GM23338 (cell line): ENCODE measurements at regions not wholly inside any gene's neighbourhood (a gene's known extent, or its start where the extent isn't known, plus 50 kb on each side); places are given as distances from the start of the nearest gene placed in this dataset.

Experiments used
- ATAC-seq: fragments of 200-7000 bp; cut with Tn5 transposase; 3 replicates; pipeline ENCODE4 v1.9.1; 2020
- DNase-seq: peaks from one replicate; pipeline ENCODE4 v3.0.0-alpha.2; 2015; ENCODE audit warnings: low spot score
- H2AFZ ChIP-seq: fragments of 200-600 bp; sonication (generic); 2 replicates; pipeline ENCODE4 v1.8.0; 2016; ENCODE audit warnings: antibody characterized with exemption, mild to moderate bottlenecking, moderate library complexity
- H3F3A ChIP-seq: fragments of 200-600 bp; sonication (generic); replicated peaks from 2 replicates; pipeline ENCODE4 v1.8.0; 2017; ENCODE audit warnings: antibody characterized with exemption, mixed run types, low read depth
- H3K27ac ChIP-seq: fragments of 200-600 bp; sonication (generic); 2 replicates; pipeline ENCODE4 v1.6.1; 2016; ENCODE audit warnings: low read depth
- H3K27me3 ChIP-seq: fragments of 200-600 bp; sonication (generic); 2 replicates; pipeline ENCODE4 v1.8.0; 2016; ENCODE audit warnings: mild to moderate bottlenecking, mixed run types, moderate library complexity; ENCODE audit not compliant: insufficient read depth
- H3K36me3 ChIP-seq: fragments of 200-600 bp; sonication (generic); 2 replicates; pipeline ENCODE4 v1.8.0; 2016; ENCODE audit warnings: mild to moderate bottlenecking; ENCODE audit not compliant: insufficient read depth
- H3K4me1 ChIP-seq: fragments of 200-600 bp; sonication (generic); 2 replicates; pipeline ENCODE4 v1.8.0; 2016; ENCODE audit warnings: mild to moderate bottlenecking, moderate library complexity; ENCODE audit not compliant: insufficient read depth
- H3K4me2 ChIP-seq: fragments of 200-600 bp; sonication (generic); 2 replicates; pipeline ENCODE4 v1.7.1; 2017; ENCODE audit warnings: mixed run types
- H3K4me3 ChIP-seq: fragments of 200-600 bp; sonication (generic); 2 replicates; pipeline ENCODE4 v1.6.1; 2016; ENCODE audit warnings: mixed run types
- H3K79me2 ChIP-seq: fragments of 200-600 bp; sonication (generic); replicated peaks from 2 replicates; pipeline ENCODE4 v1.8.0; 2017; ENCODE audit warnings: mild to moderate bottlenecking; ENCODE audit not compliant: insufficient read depth
- H3K9me2 ChIP-seq: fragments of 200-600 bp; sonication (generic); 2 replicates; pipeline ENCODE4 v1.8.0; 2017; ENCODE audit not compliant: insufficient read depth
- H4K20me1 ChIP-seq: fragments of 200-600 bp; sonication (generic); replicated peaks from 2 replicates; pipeline ENCODE4 v1.8.0; 2017; ENCODE audit warnings: mild to moderate bottlenecking; ENCODE audit not compliant: insufficient read depth
- H3K27ac Mint-ChIP-seq: 2 replicates; pipeline ENCODE4 v1.8.0; 2020; ENCODE audit warnings: inconsistent platforms, mild to moderate bottlenecking, moderate library complexity, mixed read lengths
- H3K27me3 Mint-ChIP-seq: 3 replicates; pipeline ENCODE4 v1.8.0; 2022; ENCODE audit warnings: low read depth, mild to moderate bottlenecking, moderate library complexity, mixed read lengths, inconsistent platforms; ENCODE audit not compliant: insufficient read depth, poor library complexity
- H3K36me3 Mint-ChIP-seq: 3 replicates; pipeline ENCODE4 v1.8.0; 2021; ENCODE audit warnings: low read depth, mild to moderate bottlenecking, inconsistent platforms, moderate library complexity, mixed read lengths
- H3K4me1 Mint-ChIP-seq: 3 replicates; pipeline ENCODE4 v1.8.0; 2020; ENCODE audit warnings: mild to moderate bottlenecking, inconsistent platforms, mixed read lengths
- H3K4me3 Mint-ChIP-seq: 3 replicates; pipeline ENCODE4 v1.8.0; 2021; ENCODE audit warnings: moderate library complexity, mild to moderate bottlenecking, inconsistent platforms, mixed read lengths
- H3K9me3 Mint-ChIP-seq: 3 replicates; pipeline ENCODE4 v1.8.0; 2020; ENCODE audit warnings: moderate library complexity, mild to moderate bottlenecking, inconsistent platforms, mixed read lengths
- CREB1 ChIP-seq: fragments of 250-450 bp; sonication (Bioruptor Pico); IDR thresholded peaks from 2 replicates; pipeline ENCODE4 v1.5.0; 2020; ENCODE audit warnings: low read depth, mild to moderate bottlenecking, moderate library complexity
- CTCF ChIP-seq, 2 experiments: fragments of 200-600 bp in 1 of 2; sonication (generic) in 1 of 2; conservative IDR thresholded peaks; 2 replicates each; pipeline versions ENCODE4 v1.5.1 to v1.6.1; 2016 to 2017; ENCODE audit warnings: antibody characterized with exemption in 2 of 2, low read depth in 2 of 2, mild to moderate bottlenecking in 2 of 2, moderate library complexity in 1 of 2
- ETS1 ChIP-seq: IDR thresholded peaks from 2 replicates; pipeline ENCODE4 v1.6.1; 2016; ENCODE audit warnings: antibody characterized with exemption
- EZH2 ChIP-seq: fragments of 200-600 bp; sonication (generic); IDR thresholded peaks from one replicate; pipeline ENCODE4 v1.8.0; 2017; ENCODE audit warnings: antibody characterized with exemption, mild to moderate bottlenecking, low read depth; ENCODE audit not compliant: unreplicated experiment
- EZH2phosphoT487 ChIP-seq: fragments of 200-600 bp; sonication (generic); IDR thresholded peaks from one replicate; pipeline ENCODE4 v1.8.1; 2018; ENCODE audit warnings: antibody characterized with exemption; ENCODE audit not compliant: unreplicated experiment
- JUNB ChIP-seq: IDR thresholded peaks from one replicate; pipeline ENCODE4 v1.6.1; 2016; ENCODE audit warnings: antibody characterized with exemption; ENCODE audit not compliant: unreplicated experiment
- NANOG ChIP-seq: IDR thresholded peaks from 2 replicates; pipeline ENCODE4 v1.6.1; 2016; ENCODE audit warnings: antibody characterized with exemption, borderline replicate concordance
- POLR2AphosphoS5 ChIP-seq: IDR thresholded peaks from 2 replicates; pipeline ENCODE4 v1.6.1; 2016; ENCODE audit warnings: antibody characterized with exemption, low read depth
- STAT1 ChIP-seq: IDR thresholded peaks from one replicate; pipeline ENCODE4 v1.6.1; 2016; ENCODE audit warnings: antibody characterized with exemption; ENCODE audit not compliant: unreplicated experiment
- ZNF114 ChIP-seq: fragments of 250-450 bp; sonication (Bioruptor Pico); IDR thresholded peaks from 2 replicates; pipeline ENCODE4 v1.5.0; 2020; ENCODE audit warnings: mild to moderate bottlenecking, moderate library complexity
- ZNF331 ChIP-seq: fragments of 250-450 bp; sonication (Bioruptor Pico); IDR thresholded peaks from 2 replicates; pipeline ENCODE4 v1.5.0; 2020; ENCODE audit warnings: low read depth, mild to moderate bottlenecking, moderate library complexity
- TF ChIP-seq, protein P1 (sequence below): fragments of 250-450 bp; sonication (Bioruptor Pico); IDR thresholded peaks from 2 replicates; pipeline ENCODE4 v1.5.0; 2020; ENCODE audit warnings: mild to moderate bottlenecking, moderate library complexity
- TF ChIP-seq, protein P2 (sequence below): IDR thresholded peaks from one replicate; pipeline ENCODE4 v1.6.1; 2018; ENCODE audit warnings: antibody characterized with exemption; ENCODE audit not compliant: unreplicated experiment

GRCh38 chr9:81776390-81776789, 87.0 kb upstream of the TLE1 start:
- Histone ChIP-seq H3K27me3 (no peaks in the 10 kb centered on the region), H3K9me2 (no peaks in the 10 kb centered on the region), H3K36me3 (no peaks in the 10 kb centered on the region), H3K27ac (no peak overlapping the region), H3K4me1 (no peaks in the 10 kb centered on the region), H3K4me2 (no peak overlapping the region), H4K20me1 (no peaks in the 10 kb centered on the region), H2AFZ (no peak overlapping the region), H3K4me3 (no peak overlapping the region), H3F3A (no peaks in the 10 kb centered on the region), H3K79me2 (no peaks in the 10 kb centered on the region)
- H3K27me3 Mint-ChIP-seq: peaks cover under 1% of the 10 kb centered on the region
- H3K9me3 Mint-ChIP-seq: no peaks in the 10 kb centered on the region
- TF ChIP-seq EZH2 (no peak), JUNB (no peak), CREB1 (CRISPR knock-in tag) (no peak), POLR2AphosphoS5 (no peak), STAT1 (no peak), CTCF (conservative IDR thresholded peaks at IDR 0.05; ENCODE audit: low read depth in 2 of 2) (no peak), NANOG (no peak), EZH2phosphoT487 (no peak), ETS1 (no peak), ZNF331 (CRISPR knock-in tag) (no peak), ZNF114 (no peak)
- TF ChIP-seq, protein P1, sequence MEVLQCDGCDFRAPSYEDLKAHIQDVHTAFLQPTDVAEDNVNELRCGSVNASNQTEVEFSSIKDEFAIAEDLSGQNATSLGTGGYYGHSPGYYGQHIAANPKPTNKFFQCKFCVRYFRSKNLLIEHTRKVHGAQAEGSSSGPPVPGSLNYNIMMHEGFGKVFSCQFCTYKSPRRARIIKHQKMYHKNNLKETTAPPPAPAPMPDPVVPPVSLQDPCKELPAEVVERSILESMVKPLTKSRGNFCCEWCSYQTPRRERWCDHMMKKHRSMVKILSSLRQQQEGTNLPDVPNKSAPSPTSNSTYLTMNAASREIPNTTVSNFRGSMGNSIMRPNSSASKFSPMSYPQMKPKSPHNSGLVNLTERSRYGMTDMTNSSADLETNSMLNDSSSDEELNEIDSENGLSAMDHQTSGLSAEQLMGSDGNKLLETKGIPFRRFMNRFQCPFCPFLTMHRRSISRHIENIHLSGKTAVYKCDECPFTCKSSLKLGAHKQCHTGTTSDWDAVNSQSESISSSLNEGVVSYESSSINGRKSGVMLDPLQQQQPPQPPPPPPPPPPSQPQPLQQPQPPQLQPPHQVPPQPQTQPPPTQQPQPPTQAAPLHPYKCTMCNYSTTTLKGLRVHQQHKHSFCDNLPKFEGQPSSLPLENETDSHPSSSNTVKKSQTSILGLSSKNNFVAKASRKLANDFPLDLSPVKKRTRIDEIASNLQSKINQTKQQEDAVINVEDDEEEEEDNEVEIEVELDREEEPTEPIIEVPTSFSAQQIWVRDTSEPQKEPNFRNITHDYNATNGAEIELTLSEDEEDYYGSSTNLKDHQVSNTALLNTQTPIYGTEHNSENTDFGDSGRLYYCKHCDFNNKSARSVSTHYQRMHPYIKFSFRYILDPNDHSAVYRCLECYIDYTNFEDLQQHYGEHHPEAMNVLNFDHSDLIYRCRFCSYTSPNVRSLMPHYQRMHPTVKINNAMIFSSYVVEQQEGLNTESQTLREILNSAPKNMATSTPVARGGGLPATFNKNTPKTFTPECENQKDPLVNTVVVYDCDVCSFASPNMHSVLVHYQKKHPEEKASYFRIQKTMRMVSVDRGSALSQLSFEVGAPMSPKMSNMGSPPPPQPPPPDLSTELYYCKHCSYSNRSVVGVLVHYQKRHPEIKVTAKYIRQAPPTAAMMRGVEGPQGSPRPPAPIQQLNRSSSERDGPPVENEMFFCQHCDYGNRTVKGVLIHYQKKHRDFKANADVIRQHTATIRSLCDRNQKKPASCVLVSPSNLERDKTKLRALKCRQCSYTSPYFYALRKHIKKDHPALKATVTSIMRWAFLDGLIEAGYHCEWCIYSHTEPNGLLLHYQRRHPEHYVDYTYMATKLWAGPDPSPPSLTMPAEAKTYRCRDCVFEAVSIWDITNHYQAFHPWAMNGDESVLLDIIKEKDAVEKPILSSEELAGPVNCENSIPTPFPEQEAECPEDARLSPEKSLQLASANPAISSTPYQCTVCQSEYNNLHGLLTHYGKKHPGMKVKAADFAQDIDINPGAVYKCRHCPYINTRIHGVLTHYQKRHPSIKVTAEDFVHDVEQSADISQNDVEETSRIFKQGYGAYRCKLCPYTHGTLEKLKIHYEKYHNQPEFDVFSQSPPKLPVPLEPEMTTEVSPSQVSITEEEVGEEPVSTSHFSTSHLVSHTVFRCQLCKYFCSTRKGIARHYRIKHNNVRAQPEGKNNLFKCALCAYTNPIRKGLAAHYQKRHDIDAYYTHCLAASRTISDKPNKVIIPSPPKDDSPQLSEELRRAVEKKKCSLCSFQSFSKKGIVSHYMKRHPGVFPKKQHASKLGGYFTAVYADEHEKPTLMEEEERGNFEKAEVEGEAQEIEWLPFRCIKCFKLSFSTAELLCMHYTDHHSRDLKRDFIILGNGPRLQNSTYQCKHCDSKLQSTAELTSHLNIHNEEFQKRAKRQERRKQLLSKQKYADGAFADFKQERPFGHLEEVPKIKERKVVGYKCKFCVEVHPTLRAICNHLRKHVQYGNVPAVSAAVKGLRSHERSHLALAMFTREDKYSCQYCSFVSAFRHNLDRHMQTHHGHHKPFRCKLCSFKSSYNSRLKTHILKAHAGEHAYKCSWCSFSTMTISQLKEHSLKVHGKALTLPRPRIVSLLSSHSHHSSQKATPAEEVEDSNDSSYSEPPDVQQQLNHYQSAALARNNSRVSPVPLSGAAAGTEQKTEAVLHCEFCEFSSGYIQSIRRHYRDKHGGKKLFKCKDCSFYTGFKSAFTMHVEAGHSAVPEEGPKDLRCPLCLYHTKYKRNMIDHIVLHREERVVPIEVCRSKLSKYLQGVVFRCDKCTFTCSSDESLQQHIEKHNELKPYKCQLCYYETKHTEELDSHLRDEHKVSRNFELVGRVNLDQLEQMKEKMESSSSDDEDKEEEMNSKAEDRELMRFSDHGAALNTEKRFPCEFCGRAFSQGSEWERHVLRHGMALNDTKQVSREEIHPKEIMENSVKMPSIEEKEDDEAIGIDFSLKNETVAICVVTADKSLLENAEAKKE: no peak
- TF ChIP-seq, protein P2, sequence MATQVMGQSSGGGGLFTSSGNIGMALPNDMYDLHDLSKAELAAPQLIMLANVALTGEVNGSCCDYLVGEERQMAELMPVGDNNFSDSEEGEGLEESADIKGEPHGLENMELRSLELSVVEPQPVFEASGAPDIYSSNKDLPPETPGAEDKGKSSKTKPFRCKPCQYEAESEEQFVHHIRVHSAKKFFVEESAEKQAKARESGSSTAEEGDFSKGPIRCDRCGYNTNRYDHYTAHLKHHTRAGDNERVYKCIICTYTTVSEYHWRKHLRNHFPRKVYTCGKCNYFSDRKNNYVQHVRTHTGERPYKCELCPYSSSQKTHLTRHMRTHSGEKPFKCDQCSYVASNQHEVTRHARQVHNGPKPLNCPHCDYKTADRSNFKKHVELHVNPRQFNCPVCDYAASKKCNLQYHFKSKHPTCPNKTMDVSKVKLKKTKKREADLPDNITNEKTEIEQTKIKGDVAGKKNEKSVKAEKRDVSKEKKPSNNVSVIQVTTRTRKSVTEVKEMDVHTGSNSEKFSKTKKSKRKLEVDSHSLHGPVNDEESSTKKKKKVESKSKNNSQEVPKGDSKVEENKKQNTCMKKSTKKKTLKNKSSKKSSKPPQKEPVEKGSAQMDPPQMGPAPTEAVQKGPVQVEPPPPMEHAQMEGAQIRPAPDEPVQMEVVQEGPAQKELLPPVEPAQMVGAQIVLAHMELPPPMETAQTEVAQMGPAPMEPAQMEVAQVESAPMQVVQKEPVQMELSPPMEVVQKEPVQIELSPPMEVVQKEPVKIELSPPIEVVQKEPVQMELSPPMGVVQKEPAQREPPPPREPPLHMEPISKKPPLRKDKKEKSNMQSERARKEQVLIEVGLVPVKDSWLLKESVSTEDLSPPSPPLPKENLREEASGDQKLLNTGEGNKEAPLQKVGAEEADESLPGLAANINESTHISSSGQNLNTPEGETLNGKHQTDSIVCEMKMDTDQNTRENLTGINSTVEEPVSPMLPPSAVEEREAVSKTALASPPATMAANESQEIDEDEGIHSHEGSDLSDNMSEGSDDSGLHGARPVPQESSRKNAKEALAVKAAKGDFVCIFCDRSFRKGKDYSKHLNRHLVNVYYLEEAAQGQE: no peak
- DNase-seq (no peak), ATAC-seq (no peak)
- H3K4me1 Mint-ChIP-seq: no peaks in the 10 kb centered on the region
- H3K27ac Mint-ChIP-seq: no peak overlapping the region
- no peaks in the 10 kb centered on the region for H3K36me3 Mint-ChIP-seq
- no peak overlapping the region for H3K4me3 Mint-ChIP-seq
